Fibroblast of lung (primary cell): ENCODE measurements at regions not wholly inside any gene's neighbourhood (a gene's known extent, or its start where the extent isn't known, plus 50 kb on each side); places are given as distances from the start of the nearest gene placed in this dataset.

Experiments
- DNase-seq, 2 donors: peaks; one replicate each; pipeline versions ENCODE4 v3.0.0 to v3.0.0-alpha.2; 2010; ENCODE audit warnings: low read depth in 2 of 2
- H2AFZ ChIP-seq: 2 replicates; pipeline ENCODE4 v1.5.1; 2012; ENCODE audit warnings: low read length, control low read depth, inconsistent platforms
- H3K27ac ChIP-seq: 2 replicates; pipeline ENCODE4 v1.5.1; 2011; ENCODE audit warnings: low read length, control low read depth; ENCODE audit not compliant: insufficient read depth
- H3K27me3 ChIP-seq: 2 replicates; pipeline ENCODE4 v1.5.1; 2011; ENCODE audit warnings: mild to moderate bottlenecking, low read length; ENCODE audit not compliant: control insufficient read depth, insufficient read depth
- H3K36me3 ChIP-seq: 2 replicates; pipeline ENCODE4 v1.5.1; 2011; ENCODE audit warnings: low read length; ENCODE audit not compliant: control insufficient read depth, insufficient read depth
- H3K4me1 ChIP-seq: 2 replicates; pipeline ENCODE4 v1.5.1; 2011; ENCODE audit warnings: low read length; ENCODE audit not compliant: control insufficient read depth, insufficient read depth; ENCODE audit errors: extremely low read depth
- H3K4me2 ChIP-seq: 2 replicates; pipeline ENCODE4 v1.5.1; 2011; ENCODE audit warnings: low read length, control low read depth; ENCODE audit not compliant: insufficient read depth; ENCODE audit errors: extremely low read depth
- H3K4me3 ChIP-seq, 4 experiments: fragments of 200-600 bp in 1 of 4; sonication (generic) in 1 of 4; replicated peaks in 1 of 4; 2 replicates each; pipeline ENCODE4 v1.5.1; 2011 to 2016; ENCODE audit warnings: low read length in 4 of 4, low read depth in 3 of 4, mild to moderate bottlenecking in 3 of 4, control low read depth in 2 of 4, inconsistent platforms in 1 of 4, mixed read lengths in 1 of 4; ENCODE audit not compliant: insufficient read depth in 1 of 4; ENCODE audit errors: control extremely low read depth in 1 of 4
- H3K79me2 ChIP-seq: 2 replicates; pipeline ENCODE4 v1.5.1; 2012; ENCODE audit warnings: mild to moderate bottlenecking, low read length, inconsistent platforms; ENCODE audit not compliant: control insufficient read depth, insufficient read depth
- H3K9ac ChIP-seq: 2 replicates; pipeline ENCODE4 v1.5.1; 2011; ENCODE audit warnings: mild to moderate bottlenecking, low read length, control low read depth; ENCODE audit not compliant: insufficient read depth
- H3K9me3 ChIP-seq: 2 replicates; pipeline ENCODE4 v1.5.1; 2012; ENCODE audit warnings: low read depth, low read length; ENCODE audit not compliant: control insufficient read depth, insufficient read depth
- H4K20me1 ChIP-seq: 2 replicates; pipeline ENCODE4 v1.5.1; 2011; ENCODE audit warnings: low read length; ENCODE audit not compliant: control insufficient read depth, insufficient read depth; ENCODE audit errors: extremely low read depth
- EZH2 ChIP-seq: IDR thresholded peaks from 2 replicates; pipeline ENCODE4 v1.5.1; 2012; ENCODE audit warnings: low read length, control low read depth, mild to moderate bottlenecking; ENCODE audit errors: missing control alignments
- TF ChIP-seq, protein P1 (sequence below), 2 donors: IDR thresholded peaks in 1 of 2; conservative IDR thresholded peaks in 1 of 2; 1 replicate in 1 of 2; 2 replicates in 1 of 2; pipeline ENCODE4 v1.5.1; 2011 to 2012; ENCODE audit warnings: low read length in 2 of 2, control low read depth in 1 of 2, inconsistent platforms in 1 of 2, low read depth in 1 of 2, mild to moderate bottlenecking in 1 of 2

- Histone ChIP-seq H4K20me1 (no peaks in the 10 kb centered on the region), H3K9ac (no peak overlapping the region), H3K36me3 (no peaks in the 10 kb centered on the region), H3K9me3 (no peaks in the 10 kb centered on the region), H3K27me3 (no peaks in the 10 kb centered on the region), H2AFZ (no peak overlapping the region), H3K79me2 (no peaks in the 10 kb centered on the region), H3K4me2 (no peak overlapping the region), H3K4me3 (no peak overlapping the region), H3K27ac (no peak overlapping the region), H3K4me1 (no peaks in the 10 kb centered on the region)
- no peak for DNase-seq
- no peak for TF ChIP-seq EZH2
- TF ChIP-seq, protein P1, sequence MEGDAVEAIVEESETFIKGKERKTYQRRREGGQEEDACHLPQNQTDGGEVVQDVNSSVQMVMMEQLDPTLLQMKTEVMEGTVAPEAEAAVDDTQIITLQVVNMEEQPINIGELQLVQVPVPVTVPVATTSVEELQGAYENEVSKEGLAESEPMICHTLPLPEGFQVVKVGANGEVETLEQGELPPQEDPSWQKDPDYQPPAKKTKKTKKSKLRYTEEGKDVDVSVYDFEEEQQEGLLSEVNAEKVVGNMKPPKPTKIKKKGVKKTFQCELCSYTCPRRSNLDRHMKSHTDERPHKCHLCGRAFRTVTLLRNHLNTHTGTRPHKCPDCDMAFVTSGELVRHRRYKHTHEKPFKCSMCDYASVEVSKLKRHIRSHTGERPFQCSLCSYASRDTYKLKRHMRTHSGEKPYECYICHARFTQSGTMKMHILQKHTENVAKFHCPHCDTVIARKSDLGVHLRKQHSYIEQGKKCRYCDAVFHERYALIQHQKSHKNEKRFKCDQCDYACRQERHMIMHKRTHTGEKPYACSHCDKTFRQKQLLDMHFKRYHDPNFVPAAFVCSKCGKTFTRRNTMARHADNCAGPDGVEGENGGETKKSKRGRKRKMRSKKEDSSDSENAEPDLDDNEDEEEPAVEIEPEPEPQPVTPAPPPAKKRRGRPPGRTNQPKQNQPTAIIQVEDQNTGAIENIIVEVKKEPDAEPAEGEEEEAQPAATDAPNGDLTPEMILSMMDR (conservative IDR thresholded peaks at IDR 0.05 in 1 of 2, IDR thresholded peaks at IDR 0.05 in 1 of 2; ENCODE audit: low read depth in 1 of 2, low read length in 2 of 2) = no peak
Observed at GRCh38 chr5:155867522-155868088, 459.4 kb upstream of the SGCD start.

DNA sequence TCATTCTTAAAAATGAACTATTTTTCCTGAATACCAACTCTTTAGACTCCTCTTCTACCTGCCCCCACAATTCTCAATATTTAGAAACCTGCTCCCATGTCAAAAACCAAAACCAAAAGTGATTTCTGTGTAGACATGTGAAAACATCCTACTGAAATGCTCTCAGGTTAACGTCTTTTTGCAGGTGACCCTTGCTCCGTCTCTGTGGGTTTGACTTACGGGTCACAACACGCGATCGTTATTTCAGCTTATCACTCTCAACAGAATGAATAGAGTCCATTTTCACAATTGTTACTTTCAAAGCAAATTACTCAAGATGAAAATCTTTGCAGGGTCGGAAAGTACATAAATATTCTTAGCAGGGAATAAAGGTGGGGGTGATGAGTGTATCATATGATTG, 456.3 kb upstream of the SGCD start:
- Histone ChIP-seq H3K79me2 (no peaks in the 10 kb centered on the region), H3K27me3 (no peaks in the 10 kb centered on the region), H3K4me2 (no peak overlapping the region), H3K36me3 (no peaks in the 10 kb centered on the region), H3K4me3 (no peak overlapping the region), H3K4me1 (no peaks in the 10 kb centered on the region), H3K9me3 (no peaks in the 10 kb centered on the region), H3K27ac (no peak overlapping the region), H3K9ac (no peak overlapping the region), H2AFZ (no peak overlapping the region), H4K20me1 (no peaks in the 10 kb centered on the region)
- TF ChIP-seq, protein P1 (conservative IDR thresholded peaks at IDR 0.05 in 1 of 2, IDR thresholded peaks at IDR 0.05 in 1 of 2; ENCODE audit: low read depth in 1 of 2, low read length in 2 of 2) = no peak
- TF ChIP-seq EZH2 = no peak
- DNase-seq = no peak

DNA sequence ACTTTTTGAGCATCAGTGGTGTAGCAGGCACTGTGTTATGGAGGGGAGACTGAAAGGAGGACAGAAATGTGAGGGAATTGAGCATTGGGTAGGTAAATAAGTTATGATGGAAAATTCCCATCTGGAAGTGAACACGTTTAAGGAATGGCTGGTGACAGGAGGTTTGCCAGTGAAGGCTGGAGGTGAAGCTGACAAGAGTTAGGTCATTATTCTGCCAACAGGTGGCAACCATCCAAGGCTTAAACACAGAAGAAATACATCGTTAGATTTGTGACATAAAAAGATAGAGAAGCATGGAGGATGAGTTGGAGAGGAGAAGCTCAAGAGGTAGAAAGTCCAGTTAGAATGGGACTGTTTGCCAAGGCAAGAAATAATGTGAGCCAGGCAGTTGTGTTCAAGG, 455.3 kb upstream of the SGCD start:
- H3K9ac ChIP-seq = no peak overlapping the region
- no peak for DNase-seq
- no peak overlapping the region for H3K27ac ChIP-seq
- H3K9me3 ChIP-seq = no peaks in the 10 kb centered on the region
- TF ChIP-seq, protein P1 (conservative IDR thresholded peaks at IDR 0.05 in 1 of 2, IDR thresholded peaks at IDR 0.05 in 1 of 2; ENCODE audit: low read depth in 1 of 2, low read length in 2 of 2) = no peak
- H3K4me1 ChIP-seq = no peaks in the 10 kb centered on the region
- H3K27me3 ChIP-seq = no peaks in the 10 kb centered on the region
- no peaks in the 10 kb centered on the region for H4K20me1 ChIP-seq
- H2AFZ ChIP-seq = no peak overlapping the region
- H3K4me3 ChIP-seq = no peak overlapping the region
- no peaks in the 10 kb centered on the region for H3K36me3 ChIP-seq
- H3K4me2 ChIP-seq = no peak overlapping the region
- no peaks in the 10 kb centered on the region for H3K79me2 ChIP-seq
